HepG2 (cell line): ENCODE measurements at regions not wholly inside any gene's neighbourhood (a gene's known extent, or its start where the extent isn't known, plus 50 kb on each side); places are given as distances from the start of the nearest gene placed in this dataset.

Source experiments
- ATAC-seq: fragments of 200-7000 bp; cut with Tn5 transposase; 3 replicates; pipeline ENCODE4 v1.9.1; 2020; ENCODE audit warnings: mild to moderate bottlenecking, moderate library complexity
- BruUV-seq: library from RNA; stranded (reverse); fragments of 400-500 nt; replicated peaks from 2 replicates; lab custom pipeline; 2021; lab: Mats Ljungman, UMichigan
- CTCF ChIA-PET: fragments of 300-600 bp; formaldehyde crosslinking; extraction: SDS; loops from one replicate; lab custom pipeline; 2021; ENCODE audit warnings: low total read pairs, inconsistent platforms, low intra/inter-chr PET ratio; lab: Yijun Ruan, JAX
- POLR2A ChIA-PET: fragments of 350-600 bp; sonication (Branson Sonifier 250); formaldehyde crosslinking; loops from one replicate; lab custom pipeline; 2020; ENCODE audit warnings: antibody characterized with exemption, inconsistent platforms; lab: Yijun Ruan, JAX
- DNase-seq: peaks from one replicate; pipeline ENCODE4 v3.0.0-alpha.2; 2015; ENCODE audit warnings: low spot score
- FAIRE-seq: peaks from 3 replicates; lab custom pipeline; 2011; peaks lifted over from hg19 to GRCh38; lab: Jason Lieb, UNC
- H2AFZ ChIP-seq: one replicate; pipeline ENCODE4 v1.6.1; 2011; ENCODE audit warnings: low read length, inconsistent platforms
- H3K27ac ChIP-seq: fragments of 300-600 bp; 3 replicates; pipeline ENCODE4 v1.8.0; 2011; ENCODE audit warnings: mixed run types, mild to moderate bottlenecking, mixed read lengths, low read length, inconsistent platforms; ENCODE audit not compliant: insufficient read depth; ENCODE audit errors: extremely low read length
- H3K27me3 ChIP-seq, 2 experiments: fragments of 200-600 bp in 1 of 2; 2 replicates in 1 of 2; 3 replicates in 1 of 2; pipeline versions ENCODE4 v1.6.0 to v1.8.0; 2011; ENCODE audit warnings: low read length in 2 of 2, mild to moderate bottlenecking in 2 of 2, moderate library complexity in 2 of 2, inconsistent platforms in 1 of 2; ENCODE audit not compliant: insufficient read depth in 2 of 2, control insufficient read depth in 1 of 2
- H3K36me3 ChIP-seq, 2 experiments: fragments of 200-600 bp in 1 of 2; replicated peaks in 1 of 2; 2 replicates in 1 of 2; 3 replicates in 1 of 2; pipeline versions ENCODE4 v1.5.1 to v1.8.0; 2011; ENCODE audit warnings: low read length in 2 of 2, inconsistent platforms in 1 of 2; ENCODE audit not compliant: insufficient read depth in 2 of 2, control insufficient read depth in 1 of 2
- H3K4me1 ChIP-seq: 2 replicates; pipeline ENCODE4 v1.5.1; 2012; ENCODE audit warnings: low read length, inconsistent platforms; ENCODE audit not compliant: insufficient read depth
- H3K4me2 ChIP-seq: 2 replicates; pipeline ENCODE4 v1.6.0; 2011; ENCODE audit warnings: low read depth, low read length, inconsistent platforms
- H3K4me3 ChIP-seq, 3 experiments: fragments of 200-600 bp in 1 of 3; sonication (generic), shearing (Covaris generic) in 1 of 3; replicated peaks in 1 of 3; 2 replicates each; pipeline ENCODE4 v1.5.1; 2011 to 2016; ENCODE audit warnings: low read length in 3 of 3, inconsistent platforms in 2 of 3, low read depth in 2 of 3, mild to moderate bottlenecking in 2 of 3, control low read depth in 1 of 3, mixed read lengths in 1 of 3; ENCODE audit not compliant: insufficient read depth in 1 of 3
- H3K79me2 ChIP-seq: one replicate; pipeline ENCODE4 v1.6.1; 2011; ENCODE audit warnings: low read length, inconsistent platforms; ENCODE audit not compliant: insufficient read depth
- H3K9ac ChIP-seq: 2 replicates; pipeline ENCODE4 v1.6.0; 2011; ENCODE audit warnings: mild to moderate bottlenecking, low read depth, low read length, inconsistent platforms; ENCODE audit not compliant: insufficient read depth
- H3K9me3 ChIP-seq: 2 replicates; pipeline ENCODE4 v1.5.1; 2012; ENCODE audit warnings: mild to moderate bottlenecking, low read length
- H4K20me1 ChIP-seq: 2 replicates; pipeline ENCODE4 v1.6.0; 2011; ENCODE audit warnings: inconsistent platforms, mild to moderate bottlenecking, low read length, moderate library complexity; ENCODE audit not compliant: insufficient read depth
- HDAC2 ChIP-seq: sonication (generic); formaldehyde crosslinking; IDR thresholded peaks from 2 replicates; pipeline ENCODE4 v1.4.0; 2020; ENCODE audit warnings: missing genetic modification reagents
- HOXA5 ChIP-seq: sonication (generic); formaldehyde crosslinking; IDR thresholded peaks from 2 replicates; pipeline ENCODE4 v1.4.0; 2020; ENCODE audit warnings: missing genetic modification reagents
- RAD21 ChIP-seq: fragments of 450-650 bp; formaldehyde crosslinking; IDR thresholded peaks from 2 replicates; pipeline ENCODE4 v1.5.0; 2020; ENCODE audit warnings: mild to moderate bottlenecking
- SMC3 ChIP-seq: IDR thresholded peaks from 2 replicates; pipeline ENCODE4 v1.6.1; 2011; ENCODE audit warnings: low read length, improper control_type of control experiment
- ZNF124 ChIP-seq: sonication (generic); formaldehyde crosslinking; IDR thresholded peaks from 2 replicates; pipeline ENCODE4 v1.4.0; 2020; ENCODE audit warnings: missing genetic modification reagents
- ZNF263 ChIP-seq: sonication (generic); formaldehyde crosslinking; IDR thresholded peaks from 2 replicates; pipeline ENCODE4 v1.4.0; 2020; ENCODE audit warnings: missing genetic modification reagents
- ZNF274 ChIP-seq: sonication (generic); formaldehyde crosslinking; IDR thresholded peaks from 2 replicates; pipeline ENCODE4 v1.5.1; 2020; ENCODE audit warnings: mild to moderate bottlenecking, missing genetic modification reagents
- ZNF615 ChIP-seq: sonication (generic); formaldehyde crosslinking; IDR thresholded peaks from 2 replicates; pipeline ENCODE4 v1.5.0; 2020; ENCODE audit warnings: mild to moderate bottlenecking, missing genetic modification reagents, borderline replicate concordance
- ZNF646 ChIP-seq: sonication (generic); formaldehyde crosslinking; IDR thresholded peaks from 2 replicates; pipeline ENCODE4 v1.9.0; 2021; ENCODE audit warnings: mild to moderate bottlenecking, missing genetic modification reagents
- ZNF703 ChIP-seq: sonication (generic); formaldehyde crosslinking; IDR thresholded peaks from 2 replicates; pipeline ENCODE4 v1.5.1; 2020; ENCODE audit warnings: missing genetic modification reagents, mild to moderate bottlenecking, moderate library complexity, borderline replicate concordance
- ZNF749 ChIP-seq: sonication (generic); formaldehyde crosslinking; IDR thresholded peaks from 2 replicates; pipeline ENCODE4 v1.8.0; 2022; ENCODE audit warnings: mild to moderate bottlenecking, missing genetic modification reagents, moderate library complexity, borderline replicate concordance
- ZNF75D ChIP-seq: sonication (generic); formaldehyde crosslinking; IDR thresholded peaks from 2 replicates; pipeline ENCODE4 v1.8.1; 2023; ENCODE audit warnings: missing genetic modification reagents, mild to moderate bottlenecking, borderline replicate concordance
- ZSCAN12 ChIP-seq: sonication (generic); formaldehyde crosslinking; IDR thresholded peaks from 2 replicates; pipeline ENCODE4 v1.9.0; 2021; ENCODE audit warnings: mild to moderate bottlenecking, missing genetic modification reagents
- WGBS: methylation state at CpG from one replicate; pipeline ENCODE4 v1.1.6; 2017; ENCODE audit warnings: low lambda C conversion rate; 5-methylcytosine and 5-hydroxymethylcytosine counted together
- in situ Hi-C: cut with HindIII; loops from 2 replicates; pipeline ENCODE4 v1.10.0; 2017; ENCODE audit warnings: low pct_unique_long_range_greater_than_20kb; ENCODE audit not compliant: extremely low pct_ligation_motif_present
- intact Hi-C: fragments of 100-400 bp; cut with micrococcal nuclease; formaldehyde crosslinking; loops from one replicate; pipeline ENCODE4 v1.10.0; 2022; ENCODE audit not compliant: unreplicated experiment

GRCh38 chr5:105789246-105789645, 1881.5 kb downstream of the EFNA5 start:
- CTCF ChIA-PET: no interaction called here
- ATAC-seq (no peak), FAIRE-seq (no peak), DNase-seq (no peak)
- no peaks in the 10 kb centered on the region for H3K79me2 ChIP-seq
- H3K9me3 ChIP-seq: no peaks in the 10 kb centered on the region
- H3K4me2 ChIP-seq: no peak overlapping the region
- in situ Hi-C loops: no loop called here
- no peak overlapping the region for H3K4me3 ChIP-seq
- TF ChIP-seq RAD21 (CRISPR knock-in tag) (no peak), ZNF274 (CRISPR knock-in tag) (no peak), HDAC2 (CRISPR knock-in tag) (no peak), SMC3 (no peak), ZNF749 (CRISPR knock-in tag) (no peak), ZNF703 (no peak), ZSCAN12 (no peak), ZNF263 (no peak), HOXA5 (CRISPR knock-in tag) (no peak), ZNF615 (CRISPR knock-in tag) (no peak), ZNF124 (CRISPR knock-in tag) (no peak), ZNF646 (no peak), ZNF75D (no peak)
- no peaks in the 10 kb centered on the region for H4K20me1 ChIP-seq
- H3K4me1 ChIP-seq: no peaks in the 10 kb centered on the region
- no peak overlapping the region for H3K9ac ChIP-seq
- POLR2A ChIA-PET: no interaction called here
- 24% methylated on average over 1 of the region's 1 CpG for WGBS
- no peaks in the 10 kb centered on the region for H3K27me3 ChIP-seq
- no peak overlapping the region for H3K27ac ChIP-seq
- H3K36me3 ChIP-seq: no peaks in the 10 kb centered on the region
- no TSS peak for BruUV-seq
- H2AFZ ChIP-seq: no peak overlapping the region
- intact Hi-C loops: no loop called here
